GM10847 (cell line): ENCODE measurements at regions not wholly inside any gene's neighbourhood (a gene's known extent, or its start where the extent isn't known, plus 50 kb on each side); places are given as distances from the start of the nearest gene placed in this dataset.

Source experiments
- POLR2A ChIP-seq: IDR thresholded peaks from 2 replicates; pipeline ENCODE4 v1.6.1; 2011; ENCODE audit not compliant: insufficient read length; ENCODE audit errors: extremely low read depth

- no peak for TF ChIP-seq POLR2A
Measured at GRCh38 chr14:22122227-22122818, 448.7 kb upstream of the OR4E1 start.

DNA sequence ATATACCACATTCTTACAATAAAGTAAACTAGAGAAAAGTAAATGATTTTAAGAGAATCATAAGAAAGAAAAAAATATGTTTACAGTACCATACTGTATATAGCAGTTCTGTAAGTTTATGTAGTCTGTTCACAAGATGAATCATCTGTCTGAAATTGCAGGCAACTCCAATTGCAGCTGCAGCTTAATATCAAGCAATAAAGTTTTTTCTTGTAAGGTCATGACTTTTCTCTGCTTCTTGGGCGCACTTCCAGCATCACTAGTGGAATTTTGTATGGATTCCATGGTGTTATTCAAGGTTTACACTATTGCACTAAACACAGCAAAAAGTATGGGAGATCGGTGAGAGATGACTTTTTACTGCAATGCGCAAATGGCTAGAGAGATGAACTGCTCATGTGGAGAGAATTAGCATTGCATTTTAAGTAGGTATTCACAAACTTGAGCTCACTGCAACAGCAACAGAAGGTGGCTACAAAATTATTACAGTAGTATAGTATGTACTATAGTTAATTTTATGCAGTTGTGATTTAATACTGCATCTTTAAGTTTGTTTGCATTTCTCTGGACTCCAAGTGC lies 445.4 kb upstream of the OR4E1 start:
- no peak for TF ChIP-seq POLR2A

DNA sequence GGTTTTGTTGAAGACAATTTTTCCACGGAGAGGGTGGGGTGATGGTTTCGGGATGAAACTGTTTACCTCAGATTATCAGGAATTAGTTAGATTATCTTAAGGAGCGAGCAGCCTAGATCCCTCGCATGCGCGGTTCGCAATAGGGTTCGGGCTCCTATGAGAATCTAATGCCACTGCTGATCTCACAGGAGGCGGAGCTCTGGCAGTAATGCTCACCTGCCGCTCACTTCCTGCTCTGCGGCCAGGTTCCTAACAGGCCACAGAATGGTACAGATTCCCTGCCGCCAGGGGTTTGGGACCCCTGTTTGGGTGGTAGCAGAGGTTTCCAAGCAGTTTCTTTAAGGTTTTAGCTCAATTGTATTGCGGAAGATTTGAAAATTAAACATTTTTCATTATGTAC lies 439.8 kb upstream of the OR4E1 start:
- TF ChIP-seq POLR2A = no peak

- no peak for TF ChIP-seq POLR2A
Measured at GRCh38 chr14:22112004-22112403, 438.4 kb upstream of the OR4E1 start.

- TF ChIP-seq POLR2A = no peak
Measured at GRCh38 chr14:22107753-22108152, 434.1 kb upstream of the OR4E1 start.

DNA sequence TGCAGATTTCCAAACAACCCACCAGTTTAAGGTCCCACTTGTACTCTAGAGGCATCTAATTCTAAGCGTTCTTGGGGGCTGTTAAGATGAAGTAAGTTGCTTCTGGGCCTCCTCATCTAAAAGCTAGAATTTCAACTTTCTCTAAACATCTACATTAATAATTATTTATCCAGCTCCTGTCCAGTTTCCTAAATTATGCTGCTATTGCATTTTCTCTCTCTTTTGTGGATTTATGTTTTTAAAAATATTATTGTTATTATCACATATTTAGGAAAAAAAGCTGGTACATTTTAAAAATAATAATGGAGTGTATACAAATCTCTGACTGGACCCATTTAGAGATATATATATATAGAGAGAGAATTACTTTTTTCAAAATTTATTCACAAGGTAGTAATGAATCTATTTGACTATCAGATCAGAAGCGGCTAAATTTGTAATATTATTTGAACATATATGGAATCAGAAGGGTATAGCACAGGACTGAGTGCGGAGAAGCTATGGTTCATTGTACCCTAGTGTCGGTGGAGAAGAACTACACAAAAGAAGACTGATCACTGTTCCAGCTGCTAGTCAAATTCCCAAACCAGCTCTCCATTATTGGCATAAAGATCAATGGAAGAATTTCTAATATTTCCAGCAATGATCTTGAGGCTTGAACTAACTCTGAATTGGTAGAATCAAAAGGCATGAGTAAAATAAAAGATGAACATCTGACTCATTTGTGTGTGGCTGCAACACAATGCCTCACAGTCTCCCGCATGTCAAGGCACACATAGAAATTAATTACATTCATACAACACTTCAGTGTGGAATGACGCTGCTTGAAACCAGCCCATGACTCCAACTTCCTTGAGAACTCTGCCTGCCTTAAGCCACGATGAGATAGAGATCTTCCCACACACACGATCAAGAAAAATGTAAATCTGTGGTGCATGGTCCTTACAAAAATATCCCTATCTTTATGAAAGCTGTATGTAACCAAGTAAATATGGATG lies 433.4 kb upstream of the OR4E1 start:
- no peak for TF ChIP-seq POLR2A

- TF ChIP-seq POLR2A = no peak
Measured at GRCh38 chr14:22105624-22106006, 432.0 kb upstream of the OR4E1 start.

DNA sequence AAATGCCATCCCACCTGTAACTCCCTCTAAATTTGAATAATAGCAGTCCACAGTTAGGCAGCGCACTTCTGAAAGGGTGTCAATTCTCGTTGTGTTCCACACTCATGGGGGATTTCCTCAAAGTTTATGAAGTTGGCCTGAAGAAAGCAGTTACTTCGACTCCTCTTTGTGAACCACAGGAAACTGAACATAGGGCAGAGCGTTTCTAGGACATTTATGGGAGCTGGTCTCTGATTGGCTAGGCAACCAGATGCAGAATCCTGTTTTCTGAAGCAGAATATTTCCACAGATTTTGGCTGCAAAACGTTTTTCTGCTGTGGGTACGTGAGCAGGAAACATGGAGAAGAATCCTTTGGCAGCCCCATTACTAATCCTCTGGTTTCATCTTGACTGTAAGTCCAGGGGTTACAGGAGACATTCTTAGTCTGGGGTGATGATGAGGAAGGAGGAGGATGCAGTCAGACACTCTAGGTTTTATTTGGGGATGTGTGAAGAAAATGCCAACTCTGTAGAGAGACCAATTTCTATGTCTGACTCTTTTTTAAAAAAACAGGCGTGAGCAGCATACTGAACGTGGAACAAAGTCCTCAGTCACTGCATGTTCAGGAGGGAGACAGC lies 431.5 kb upstream of the OR4E1 start:
- no peak for TF ChIP-seq POLR2A

- no peak for TF ChIP-seq POLR2A
Measured at GRCh38 chr14:22099942-22100763, 426.5 kb upstream of the OR4E1 start.

DNA sequence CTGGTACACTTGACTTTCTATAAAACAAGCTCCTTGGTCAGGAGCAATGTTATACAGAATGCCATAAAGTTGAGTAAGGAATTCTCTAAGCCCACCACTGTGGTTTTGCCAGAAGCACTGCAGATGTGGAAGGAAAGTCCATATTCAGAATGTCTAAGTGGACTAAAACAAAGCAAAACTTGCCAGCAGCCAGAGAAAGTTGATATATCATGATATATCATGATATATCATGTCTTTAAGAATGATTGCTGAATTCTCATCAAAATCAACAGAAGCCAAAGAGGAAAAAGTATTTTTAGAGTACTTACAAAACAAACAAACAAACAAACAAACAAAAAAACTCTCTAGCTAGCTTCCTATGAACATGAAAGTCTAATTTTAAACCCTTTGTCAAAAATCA lies 424.8 kb upstream of the OR4E1 start:
- no peak for TF ChIP-seq POLR2A

DNA sequence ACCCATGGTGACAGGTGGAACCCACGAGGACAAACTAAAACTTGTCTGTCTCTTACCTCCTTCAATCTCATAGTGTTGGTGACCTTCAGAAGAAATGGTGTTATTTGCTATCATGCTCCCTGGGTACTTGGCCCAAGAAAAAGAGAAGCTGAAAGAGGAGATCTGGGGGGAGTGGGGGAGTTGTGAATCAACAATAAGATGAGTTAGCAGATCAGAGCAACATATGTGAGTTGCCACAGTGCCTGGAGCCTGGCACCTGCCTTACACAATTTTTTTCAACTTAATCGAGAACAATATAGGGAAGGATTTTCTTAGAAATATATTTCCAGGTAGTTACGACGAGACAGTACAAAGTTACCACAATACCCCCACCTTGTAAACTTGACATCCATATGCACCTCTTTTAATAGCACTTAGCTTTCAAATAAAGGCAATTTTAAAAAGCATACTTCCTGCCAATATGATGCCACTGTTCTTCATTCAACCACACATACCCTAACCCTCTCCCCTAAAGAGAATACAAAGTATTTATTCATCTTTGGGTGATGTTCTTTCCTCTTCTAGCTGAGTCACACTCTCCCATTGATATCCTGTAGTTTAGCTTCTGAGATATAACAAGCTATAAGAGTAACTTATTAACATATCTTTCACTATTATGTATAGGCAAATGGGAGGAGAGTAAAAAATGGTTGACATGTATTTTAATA lies 424.1 kb upstream of the OR4E1 start:
- no peak for TF ChIP-seq POLR2A

GRCh38 chr14:22097072-22097471 lies 423.5 kb upstream of the OR4E1 start:
- TF ChIP-seq POLR2A = no peak

DNA sequence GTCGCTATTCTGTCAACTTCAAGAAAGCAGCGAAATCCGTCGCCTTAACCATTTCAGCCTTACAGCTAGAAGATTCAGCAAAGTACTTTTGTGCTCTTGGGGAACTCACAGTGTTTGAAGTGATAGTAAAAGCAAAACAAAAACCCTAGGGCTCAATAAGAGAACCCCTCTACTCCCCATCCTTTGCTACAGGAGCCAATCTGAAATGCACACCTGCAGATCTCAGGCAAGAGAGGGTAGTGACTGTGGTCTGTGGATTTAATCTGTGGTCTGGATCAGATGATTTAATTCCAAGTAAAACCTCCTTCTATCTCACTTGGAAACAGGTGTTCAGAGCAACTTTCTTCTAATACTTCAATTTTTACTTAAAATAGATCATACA lies 422.9 kb upstream of the OR4E1 start:
- no peak for TF ChIP-seq POLR2A

- no peak for TF ChIP-seq POLR2A
Measured at GRCh38 chr14:22095860-22096513, 422.4 kb upstream of the OR4E1 start.
